ENCODE measurements at regions not wholly inside any gene's neighbourhood (a gene's known extent, or its start where the extent isn't known, plus 50 kb on each side); places are given as distances from the start of the nearest gene placed in this dataset.

DNA sequence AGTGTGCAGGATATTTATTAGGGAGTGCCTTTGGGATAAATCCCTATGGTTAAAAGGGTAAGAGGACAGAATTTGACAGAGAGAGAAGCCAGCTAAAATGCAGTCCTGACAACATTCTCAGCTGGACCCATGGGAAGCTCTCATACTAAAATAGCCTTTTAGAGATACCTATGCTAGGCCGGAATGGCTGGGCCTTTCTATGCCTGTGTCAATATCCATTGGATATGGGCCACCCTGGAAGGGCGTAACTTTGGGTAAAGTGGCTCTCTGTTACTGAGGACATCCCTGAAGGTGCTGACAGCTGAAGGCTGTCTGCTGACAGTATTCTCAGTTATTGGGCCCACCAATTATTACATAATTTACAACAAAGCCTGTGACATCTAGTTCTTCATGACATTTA is 613.0 kb upstream of the B3GALT2 start:
- peaks cover 11% of the 10 kb centered on the region for H3K9me3 Mint-ChIP-seq
- ChIA-PET CTCF (no interaction called here), POLR2A (no interaction called here)
- no peaks in the 10 kb centered on the region for H3K36me3 Mint-ChIP-seq (ENCODE audit: low read depth)
- no peak overlapping the region for H3K4me3 Mint-ChIP-seq
- no peak for DNase-seq
- peaks cover 3% of the 10 kb centered on the region for H3K4me1 Mint-ChIP-seq
- no peak overlapping the region for H3K27ac Mint-ChIP-seq
- H3K27me3 Mint-ChIP-seq = no peaks in the 10 kb centered on the region

DNA sequence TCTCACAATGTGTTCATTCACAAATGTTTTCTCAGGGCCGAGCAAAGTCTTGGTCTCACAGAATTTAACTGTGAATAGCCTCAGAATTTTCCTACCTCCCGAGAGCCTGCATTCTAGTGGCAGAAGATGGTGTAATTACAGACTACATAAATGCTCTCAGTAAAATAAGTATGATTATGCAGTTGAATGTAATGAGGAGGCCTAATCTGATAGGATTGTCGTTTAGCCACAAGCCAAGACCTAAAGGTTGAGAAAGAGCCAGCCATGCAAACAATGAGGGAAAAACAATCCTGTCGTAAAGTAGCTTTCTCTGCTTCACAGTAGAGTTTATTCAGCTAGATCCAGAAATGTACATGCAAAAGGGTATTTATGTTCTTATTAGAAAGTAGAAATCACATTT is 607.8 kb upstream of the B3GALT2 start:
- Mint-ChIP-seq H3K4me1 (no peaks in the 10 kb centered on the region), H3K36me3 (ENCODE audit: low read depth) (no peaks in the 10 kb centered on the region), H3K9me3 (peaks cover 2% of the 10 kb centered on the region), H3K27ac (no peak overlapping the region), H3K4me3 (no peak overlapping the region), H3K27me3 (no peaks in the 10 kb centered on the region)
- ChIA-PET POLR2A (no interaction called here), CTCF (no interaction called here)
- DNase-seq = no peak

DNA sequence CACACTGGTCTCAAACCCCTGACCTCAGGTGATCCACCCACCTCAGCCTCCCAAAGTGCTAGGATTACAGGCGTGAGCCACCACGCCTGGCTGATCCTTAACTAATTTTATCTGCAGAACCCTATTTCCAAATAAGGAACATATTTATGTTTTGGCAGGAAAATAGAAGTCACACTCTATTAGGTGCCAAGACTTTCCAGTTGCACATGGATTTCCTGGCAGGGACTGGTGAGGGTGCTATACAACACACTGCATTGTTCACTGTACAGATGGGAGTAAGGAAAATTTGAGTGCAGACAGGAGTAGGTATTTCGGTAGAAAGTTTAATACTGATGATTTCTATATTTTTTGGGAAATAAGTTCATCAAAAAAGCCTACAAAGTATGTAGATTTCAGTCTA is 605.3 kb upstream of the B3GALT2 start:
- H3K9me3 Mint-ChIP-seq = peaks cover 2% of the 10 kb centered on the region
- H3K27ac Mint-ChIP-seq = no peak overlapping the region
- H3K4me3 Mint-ChIP-seq = no peak overlapping the region
- no peaks in the 10 kb centered on the region for H3K4me1 Mint-ChIP-seq
- no peak for DNase-seq
- no peaks in the 10 kb centered on the region for H3K36me3 Mint-ChIP-seq (ENCODE audit: low read depth)
- CTCF ChIA-PET = no interaction called here
- POLR2A ChIA-PET = no interaction called here
- H3K27me3 Mint-ChIP-seq = no peaks in the 10 kb centered on the region

GRCh38 chr1:193787061-193787460 is 600.6 kb upstream of the B3GALT2 start:
- H3K36me3 Mint-ChIP-seq (ENCODE audit: low read depth) = no peaks in the 10 kb centered on the region

DNA sequence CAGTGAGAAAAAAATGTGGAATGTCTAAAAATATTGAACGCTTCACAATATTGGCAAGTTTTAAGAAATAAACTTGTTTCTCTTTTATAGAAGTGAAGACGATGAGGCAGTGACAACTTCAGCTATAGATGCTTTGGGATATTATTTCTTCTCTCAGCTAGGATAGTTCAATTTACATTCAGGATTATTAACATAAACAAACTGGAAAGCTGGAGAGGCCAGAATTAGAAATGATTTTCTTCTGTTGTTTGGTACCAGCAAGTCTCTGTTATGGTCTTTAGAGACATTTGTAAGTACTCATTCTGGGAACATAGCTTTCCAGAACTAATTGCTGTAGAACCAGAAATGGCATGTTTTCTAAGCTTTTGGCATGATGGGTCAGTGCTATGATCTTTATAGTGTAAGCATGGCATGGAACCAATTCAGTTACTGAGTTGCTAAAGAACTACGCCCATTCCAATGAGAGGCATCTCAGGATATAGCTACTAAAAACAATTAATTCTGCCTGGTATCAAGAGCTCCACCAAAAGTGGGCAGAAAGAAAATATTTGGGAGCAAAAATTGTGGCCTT is 599.5 kb upstream of the B3GALT2 start:
- H3K27me3 Mint-ChIP-seq = no peaks in the 10 kb centered on the region
- ChIA-PET CTCF (no interaction called here), POLR2A (no interaction called here)
- no peak for DNase-seq
- no peaks in the 10 kb centered on the region for H3K4me1 Mint-ChIP-seq
- no peak overlapping the region for H3K27ac Mint-ChIP-seq
- H3K4me3 Mint-ChIP-seq = no peak overlapping the region
- no peaks in the 10 kb centered on the region for H3K36me3 Mint-ChIP-seq (ENCODE audit: low read depth)
- no peaks in the 10 kb centered on the region for H3K9me3 Mint-ChIP-seq

More at GRCh38 chr1:193787061-193787460, 600.6 kb upstream of the B3GALT2 start:
- H3K4me3 Mint-ChIP-seq = no peak overlapping the region
- H3K27me3 Mint-ChIP-seq = no peaks in the 10 kb centered on the region
- ChIA-PET CTCF (no interaction called here), POLR2A (no interaction called here)
- peaks cover 2% of the 10 kb centered on the region for H3K9me3 Mint-ChIP-seq
- no peak for DNase-seq
- no peaks in the 10 kb centered on the region for H3K4me1 Mint-ChIP-seq
- H3K27ac Mint-ChIP-seq = no peak overlapping the region

DNA sequence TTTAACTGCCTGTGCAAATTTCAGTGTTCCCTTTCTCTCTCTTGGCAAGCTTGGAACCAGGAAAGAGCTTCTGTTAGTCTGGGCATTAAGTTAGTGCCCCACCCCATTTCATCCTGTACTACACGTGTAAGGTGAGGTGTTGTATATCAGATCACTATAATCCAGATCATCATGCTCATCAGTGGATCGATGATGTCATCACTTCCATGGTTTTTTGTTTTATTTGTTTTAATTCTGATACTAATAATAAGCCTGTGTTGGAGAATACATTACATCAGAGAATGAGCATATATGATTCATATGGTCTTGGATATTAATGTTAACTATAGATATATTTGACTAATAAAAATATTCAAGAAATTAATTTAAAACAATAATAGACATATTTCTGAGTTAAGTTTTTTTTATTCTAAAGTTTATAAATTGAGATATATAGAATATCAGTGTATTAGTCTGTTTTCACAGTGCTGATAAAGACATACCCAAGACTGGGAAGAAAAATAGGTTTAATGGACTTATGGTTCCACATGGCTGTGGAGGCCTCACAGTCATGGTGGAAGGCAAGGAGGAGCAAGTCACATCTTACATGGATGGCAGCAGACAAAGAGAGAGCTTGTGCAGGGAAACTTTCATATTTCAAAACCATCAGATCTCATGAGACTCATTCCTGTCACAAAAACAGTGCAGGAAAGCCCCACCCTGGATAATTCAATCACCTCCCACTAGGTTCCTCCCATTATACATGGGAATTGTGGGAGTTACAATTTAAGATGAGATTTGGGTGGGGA is 588.3 kb upstream of the B3GALT2 start:
- Mint-ChIP-seq H3K27ac (no peak overlapping the region), H3K36me3 (ENCODE audit: low read depth) (peaks cover 3% of the 10 kb centered on the region), H3K27me3 (no peaks in the 10 kb centered on the region), H3K9me3 (peaks cover 14% of the 10 kb centered on the region), H3K4me1 (peaks cover 2% of the 10 kb centered on the region), H3K4me3 (no peak overlapping the region)
- no peak for DNase-seq
- ChIA-PET CTCF (no interaction called here), POLR2A (no interaction called here)

DNA sequence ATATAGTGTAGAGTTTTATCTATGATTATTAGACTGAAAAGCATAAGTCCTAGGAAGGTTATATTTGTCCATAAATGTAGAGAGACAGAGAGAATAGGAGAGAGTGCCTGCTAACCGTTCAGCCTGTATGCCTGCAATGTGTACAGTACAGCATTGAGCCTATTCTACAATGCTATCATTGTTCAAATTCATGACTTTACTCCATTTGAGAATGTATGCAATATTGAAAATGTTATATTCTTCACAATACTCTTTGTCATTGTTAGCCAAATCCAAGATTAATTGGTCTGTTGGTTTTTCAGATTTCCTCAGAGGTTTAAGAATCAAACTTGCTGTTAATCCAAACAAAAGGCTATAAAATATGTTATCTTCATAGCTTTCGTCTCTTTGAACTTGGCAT is 585.2 kb upstream of the B3GALT2 start:
- peaks cover 3% of the 10 kb centered on the region for H3K36me3 Mint-ChIP-seq (ENCODE audit: low read depth)
- ChIA-PET CTCF (no interaction called here), POLR2A (no interaction called here)
- peaks cover 2% of the 10 kb centered on the region for H3K4me1 Mint-ChIP-seq
- no peak overlapping the region for H3K4me3 Mint-ChIP-seq
- no peaks in the 10 kb centered on the region for H3K27me3 Mint-ChIP-seq
- no peak for DNase-seq
- no peak overlapping the region for H3K27ac Mint-ChIP-seq
- peaks cover 11% of the 10 kb centered on the region for H3K9me3 Mint-ChIP-seq

DNA sequence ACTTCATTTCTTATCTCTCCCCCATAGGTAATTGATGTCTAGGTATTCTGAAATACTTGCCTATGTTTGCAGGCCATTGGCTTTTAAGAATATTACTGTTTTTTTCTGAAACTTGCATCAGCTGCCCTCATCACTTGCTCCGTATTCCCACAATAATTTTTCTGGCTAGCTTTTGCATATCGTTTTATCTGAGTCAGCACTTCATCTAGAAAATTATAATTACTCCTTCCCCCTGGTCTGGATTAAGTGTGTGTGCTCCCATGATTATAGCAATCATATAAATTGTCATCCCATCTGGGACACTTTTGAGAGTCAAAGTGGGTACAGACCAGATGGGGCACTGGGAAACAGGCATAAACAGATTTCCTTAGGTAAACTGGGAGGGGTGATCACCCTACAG is 583.2 kb upstream of the B3GALT2 start:
- Mint-ChIP-seq H3K36me3 (ENCODE audit: low read depth) (no peaks in the 10 kb centered on the region), H3K4me3 (no peak overlapping the region), H3K27me3 (no peaks in the 10 kb centered on the region), H3K27ac (no peak overlapping the region), H3K9me3 (peaks cover 5% of the 10 kb centered on the region), H3K4me1 (peaks cover 2% of the 10 kb centered on the region)
- ChIA-PET CTCF (no interaction called here), POLR2A (no interaction called here)
- no peak for DNase-seq

- Mint-ChIP-seq H3K27me3 (no peaks in the 10 kb centered on the region), H3K9me3 (no peaks in the 10 kb centered on the region), H3K4me1 (no peaks in the 10 kb centered on the region), H3K27ac (no peak overlapping the region), H3K4me3 (no peak overlapping the region), H3K36me3 (ENCODE audit: low read depth) (no peaks in the 10 kb centered on the region)
- ChIA-PET POLR2A (no interaction called here), CTCF (no interaction called here)
- no peak for DNase-seq
These were observed 581.5 kb upstream of the B3GALT2 start for GRCh38 chr1:193767886-193768285.

DNA sequence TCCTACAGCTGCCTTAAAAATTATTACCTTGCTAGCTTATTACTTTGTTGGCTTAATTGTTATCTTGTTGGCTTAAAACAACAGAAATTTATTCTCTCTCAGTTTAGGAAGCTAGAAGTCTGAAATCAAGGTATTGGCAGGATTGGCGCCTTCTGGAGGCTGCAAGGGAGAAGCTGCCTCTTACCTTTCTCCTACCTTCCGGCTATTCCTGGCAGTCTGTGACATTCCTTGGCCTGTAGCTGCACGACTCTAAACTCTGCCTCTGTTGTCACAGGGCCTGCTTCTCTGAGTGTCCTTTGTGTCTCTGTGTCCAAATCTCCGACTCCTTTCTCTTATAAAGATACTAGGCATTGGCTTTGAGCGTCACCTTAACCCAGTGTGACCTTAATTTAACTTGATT is 579.9 kb upstream of the B3GALT2 start:
- no peak for DNase-seq
- Mint-ChIP-seq H3K4me1 (no peaks in the 10 kb centered on the region), H3K4me3 (no peak overlapping the region), H3K36me3 (ENCODE audit: low read depth) (no peaks in the 10 kb centered on the region), H3K27ac (no peak overlapping the region), H3K27me3 (no peaks in the 10 kb centered on the region), H3K9me3 (no peaks in the 10 kb centered on the region)
- ChIA-PET CTCF (no interaction called here), POLR2A (no interaction called here)

DNA sequence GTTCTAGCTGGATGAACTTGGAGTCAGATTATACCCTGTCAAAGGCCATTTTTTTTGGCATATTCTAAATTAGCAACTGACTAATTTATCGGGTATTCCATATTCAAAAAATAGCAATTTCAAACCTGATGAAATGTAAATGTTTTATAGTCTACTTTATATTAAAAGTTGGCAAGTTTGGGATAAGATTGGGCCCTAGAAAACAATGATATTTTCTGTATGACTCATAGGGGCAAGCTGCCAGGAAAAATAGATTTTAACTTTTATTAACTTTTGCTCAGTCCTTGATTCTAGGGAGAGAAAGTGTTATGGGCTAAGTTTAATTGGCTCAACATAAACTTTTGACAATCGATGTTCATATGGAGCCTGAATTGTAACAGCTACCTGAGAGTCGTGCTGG is 576.9 kb upstream of the B3GALT2 start:
- Mint-ChIP-seq H3K27me3 (no peaks in the 10 kb centered on the region), H3K4me1 (no peaks in the 10 kb centered on the region), H3K36me3 (ENCODE audit: low read depth) (no peaks in the 10 kb centered on the region), H3K27ac (no peak overlapping the region), H3K9me3 (no peaks in the 10 kb centered on the region), H3K4me3 (no peak overlapping the region)
- ChIA-PET CTCF (no interaction called here), POLR2A (no interaction called here)
- no peak for DNase-seq

GRCh38 chr1:193762236-193762635 is 575.8 kb upstream of the B3GALT2 start:
- CTCF ChIA-PET = no interaction called here
- H3K4me1 Mint-ChIP-seq = no peaks in the 10 kb centered on the region
- H3K27me3 Mint-ChIP-seq = no peaks in the 10 kb centered on the region
- H3K36me3 Mint-ChIP-seq (ENCODE audit: low read depth) = no peaks in the 10 kb centered on the region
- POLR2A ChIA-PET = no interaction called here
- DNase-seq = no peak
- no peaks in the 10 kb centered on the region for H3K9me3 Mint-ChIP-seq
- no peak overlapping the region for H3K27ac Mint-ChIP-seq
- H3K4me3 Mint-ChIP-seq = no peak overlapping the region

- Mint-ChIP-seq H3K4me1 (peaks cover 3% of the 10 kb centered on the region), H3K36me3 (ENCODE audit: low read depth) (no peaks in the 10 kb centered on the region), H3K4me3 (no peak overlapping the region), H3K27me3 (no peaks in the 10 kb centered on the region), H3K9me3 (peaks cover 6% of the 10 kb centered on the region), H3K27ac (no peak overlapping the region)
- DNase-seq = no peak
- POLR2A ChIA-PET = no interaction called here
- CTCF ChIA-PET = no interaction called here
These were observed 569.0 kb upstream of the B3GALT2 start for GRCh38 chr1:193755441-193755840.

DNA sequence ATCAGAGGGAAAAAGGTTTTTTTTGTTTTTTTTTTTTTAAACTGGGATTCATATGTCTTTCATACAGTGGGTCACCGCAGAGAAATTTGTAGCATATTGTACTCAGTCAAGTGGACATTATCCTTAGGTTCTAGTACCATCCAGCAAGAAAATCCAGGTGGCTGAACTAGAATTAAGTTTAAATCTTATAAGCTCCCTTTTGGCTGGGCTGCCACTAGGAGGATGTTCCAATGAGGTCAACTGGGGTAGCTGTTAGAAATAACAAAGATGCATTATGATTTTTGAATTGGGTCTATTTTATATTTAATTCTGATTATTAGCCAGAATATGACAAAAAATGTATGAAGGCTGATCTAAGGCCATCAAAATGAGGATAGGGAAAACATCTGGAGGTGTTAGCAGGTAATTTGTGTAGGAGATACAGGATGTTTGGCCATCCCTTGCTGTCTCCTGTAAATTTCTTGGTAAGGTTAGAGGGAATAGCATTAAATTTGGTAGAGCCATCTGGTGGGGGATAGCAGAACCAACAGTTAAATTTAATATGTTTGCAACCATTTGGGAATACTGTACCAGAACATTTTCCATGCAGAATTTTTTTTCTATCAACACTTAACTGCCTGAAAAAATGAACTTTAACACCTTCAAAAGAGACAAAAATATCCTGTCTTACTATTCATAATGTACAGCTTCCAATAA is 568.5 kb upstream of the B3GALT2 start:
- no peaks in the 10 kb centered on the region for H3K36me3 Mint-ChIP-seq (ENCODE audit: low read depth)
- H3K27me3 Mint-ChIP-seq = no peaks in the 10 kb centered on the region
- CTCF ChIA-PET = no interaction called here

More for the DNA sequence above, 568.5 kb upstream of the B3GALT2 start:
- peaks cover 6% of the 10 kb centered on the region for H3K9me3 Mint-ChIP-seq
- POLR2A ChIA-PET = no interaction called here
- H3K27ac Mint-ChIP-seq = no peak overlapping the region
- H3K4me3 Mint-ChIP-seq = no peak overlapping the region
- no peak for DNase-seq
- H3K4me1 Mint-ChIP-seq = peaks cover 3% of the 10 kb centered on the region
